GM21786 (cell line): ENCODE measurements at regions not wholly inside any gene's neighbourhood (a gene's known extent, or its start where the extent isn't known, plus 50 kb on each side); places are given as distances from the start of the nearest gene placed in this dataset.
A peak's percentile ranks its signal among the peaks of the same experiment; 100 is the strongest.

Source experiments
- ATAC-seq: cut with Tn5 transposase; IDR thresholded peaks from one replicate; pipeline ENCODE4 v1.9.1; 2021; ENCODE audit not compliant: unreplicated experiment

GRCh38 chr4:123092586-123092985, 170.2 kb upstream of the NUDT6 start:
- no peak for ATAC-seq

GRCh38 chr4:123093236-123093635, 170.8 kb upstream of the NUDT6 start:
- no peak for ATAC-seq

GRCh38 chr4:123096038-123096437, 173.6 kb upstream of the NUDT6 start:
- ATAC-seq, result no peak

GRCh38 chr4:123102897-123103471, 180.6 kb upstream of the NUDT6 start:
- ATAC-seq, result peak; percentile 76

- ATAC-seq, result no peak
Observed at GRCh38 chr4:123104310-123105025, 182.1 kb upstream of the NUDT6 start.

DNA sequence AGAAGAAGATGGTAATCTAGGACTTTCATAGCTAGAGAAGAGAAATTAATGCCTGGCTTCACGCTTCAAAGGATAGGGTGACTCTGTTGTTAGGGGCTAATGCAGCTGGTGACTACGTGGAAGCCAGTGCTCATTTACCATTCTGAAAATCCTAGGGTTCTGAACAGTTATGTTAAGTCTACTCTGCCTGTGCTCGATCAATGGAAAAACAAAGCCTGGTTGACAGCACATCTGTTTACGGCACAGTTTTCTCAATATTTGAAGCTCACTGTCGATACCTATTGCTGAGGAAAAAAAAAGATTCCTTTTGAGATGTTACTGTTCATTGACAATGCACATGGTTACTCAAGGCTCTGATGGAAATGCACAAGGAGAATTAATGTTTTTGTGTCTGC, 182.6 kb upstream of the NUDT6 start:
- ATAC-seq, result no peak

- ATAC-seq, result no peak
Observed at GRCh38 chr4:123106747-123107146, 184.3 kb upstream of the NUDT6 start.

GRCh38 chr4:123107444-123108252, 185.3 kb upstream of the NUDT6 start:
- no peak for ATAC-seq

DNA sequence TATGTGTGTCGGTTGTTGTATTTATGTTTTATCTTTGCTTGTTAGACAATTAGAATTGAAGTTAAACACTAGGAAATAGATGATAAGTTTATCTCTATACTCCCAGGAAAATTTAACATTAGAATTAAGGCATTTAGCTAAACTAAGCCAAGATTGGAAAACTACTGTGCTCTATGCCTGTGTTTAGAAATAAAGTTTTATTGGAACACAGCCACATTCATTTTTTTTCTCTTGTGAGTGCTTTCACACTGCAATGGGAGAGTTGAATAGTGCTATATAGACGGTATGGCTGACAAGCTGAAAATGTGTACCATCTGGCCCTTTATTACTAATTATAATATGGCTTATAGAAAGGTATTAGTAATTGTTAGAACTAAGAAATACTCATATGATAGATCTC, 186.7 kb upstream of the NUDT6 start:
- ATAC-seq, result no peak

DNA sequence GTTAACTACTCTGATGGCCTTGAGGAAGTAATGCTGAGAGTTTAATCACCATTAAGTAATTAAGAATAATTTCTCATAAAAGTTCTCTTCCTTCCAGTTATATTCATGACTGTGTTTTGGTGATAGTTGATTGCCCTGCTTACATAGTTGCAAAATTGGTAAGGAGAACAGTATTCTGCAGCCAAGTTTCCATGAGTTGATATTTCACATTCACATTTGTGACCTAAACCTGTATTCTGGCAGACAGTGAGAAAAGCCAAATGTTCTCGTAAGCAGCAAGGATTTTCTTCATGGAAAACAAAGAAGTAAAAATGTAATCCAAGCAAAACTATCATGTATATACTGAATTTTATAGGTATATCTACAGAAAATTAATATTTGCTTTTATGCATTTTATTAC, 187.8 kb upstream of the NUDT6 start:
- ATAC-seq, result no peak

- ATAC-seq, result no peak
Observed at GRCh38 chr4:123110685-123111084, 188.3 kb upstream of the NUDT6 start.

DNA sequence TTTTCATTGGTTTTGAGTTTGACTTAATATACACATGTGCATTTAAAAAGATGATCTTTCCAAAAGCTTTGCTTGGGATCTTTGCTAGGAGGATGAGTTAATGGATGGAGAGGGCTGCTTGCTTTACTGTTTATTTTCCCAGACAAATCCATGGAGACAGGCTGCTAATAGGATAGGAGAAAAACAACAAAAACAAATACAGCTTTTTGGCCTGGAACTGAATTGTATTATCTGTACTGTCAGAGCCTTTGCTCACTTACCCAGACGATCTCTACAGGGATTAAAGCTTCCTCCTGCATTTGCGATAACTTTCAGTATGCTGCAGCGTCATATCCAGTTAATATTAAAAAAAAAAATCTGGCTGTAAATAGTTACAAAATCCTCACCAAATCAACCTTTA, 190.8 kb upstream of the NUDT6 start:
- no peak for ATAC-seq

- no peak for ATAC-seq
Observed at GRCh38 chr4:123114084-123114914, 191.9 kb upstream of the NUDT6 start.

DNA sequence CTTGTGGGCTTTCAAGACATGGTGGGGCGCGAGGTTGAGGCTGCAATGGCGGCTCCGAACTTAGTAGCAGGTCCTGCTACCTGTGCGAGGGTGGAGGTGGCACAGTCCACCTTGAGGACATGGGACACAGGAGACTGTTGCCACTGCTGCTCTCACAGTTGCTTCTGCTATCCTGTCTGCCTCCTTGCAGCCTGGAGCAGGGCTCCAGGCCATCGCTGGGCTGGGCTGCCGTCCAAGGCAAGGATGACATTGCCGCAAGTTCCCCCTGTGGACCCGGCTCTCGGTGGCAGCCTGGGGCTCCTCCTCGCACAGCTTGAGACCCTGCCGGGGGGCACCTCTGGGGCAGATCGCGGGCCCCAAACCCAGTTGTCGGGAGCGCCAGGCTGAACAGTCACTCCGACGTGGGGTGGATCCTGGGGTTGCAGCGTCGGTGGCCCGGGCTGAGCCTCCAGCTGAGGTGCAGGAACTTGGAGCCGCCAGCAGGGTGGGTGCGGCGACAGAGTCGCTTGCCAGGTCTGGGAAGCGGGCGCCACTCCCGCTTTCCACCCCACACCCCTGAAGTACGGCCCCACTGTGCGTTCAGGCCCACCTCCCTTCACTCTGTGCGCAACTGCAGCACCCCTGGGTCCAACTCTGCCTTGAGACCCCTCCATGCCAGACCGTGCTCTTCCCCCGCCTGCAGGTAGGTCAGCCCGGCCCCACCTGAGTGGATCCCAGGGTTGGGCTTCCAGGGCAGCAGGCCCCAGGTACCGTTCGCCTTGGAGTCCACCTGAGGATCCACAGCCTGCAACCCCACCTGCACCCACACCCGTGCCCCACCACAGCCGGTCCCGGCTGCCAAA, 192.7 kb upstream of the NUDT6 start:
- no peak for ATAC-seq

DNA sequence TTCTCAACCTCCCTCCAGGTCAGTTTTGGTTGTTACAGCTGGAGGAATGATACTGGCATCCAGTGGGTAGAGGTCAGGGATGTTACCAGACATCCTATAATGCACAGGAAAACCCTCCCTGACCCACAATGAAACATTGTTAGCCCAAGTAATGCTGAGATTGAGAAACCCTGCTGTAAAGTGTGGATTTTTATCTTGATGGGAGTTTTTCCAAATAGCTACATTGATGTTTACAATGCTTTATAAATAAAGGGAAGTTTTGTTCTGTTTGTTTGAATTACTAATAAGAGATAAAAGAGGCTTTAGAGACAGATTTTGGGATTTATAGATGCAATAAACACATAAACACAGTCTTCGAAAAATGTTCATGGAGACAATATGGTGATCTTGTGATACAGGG, 194.0 kb upstream of the NUDT6 start:
- no peak for ATAC-seq

- no peak for ATAC-seq
Observed at GRCh38 chr4:123120473-123120872, 198.1 kb upstream of the NUDT6 start.

DNA sequence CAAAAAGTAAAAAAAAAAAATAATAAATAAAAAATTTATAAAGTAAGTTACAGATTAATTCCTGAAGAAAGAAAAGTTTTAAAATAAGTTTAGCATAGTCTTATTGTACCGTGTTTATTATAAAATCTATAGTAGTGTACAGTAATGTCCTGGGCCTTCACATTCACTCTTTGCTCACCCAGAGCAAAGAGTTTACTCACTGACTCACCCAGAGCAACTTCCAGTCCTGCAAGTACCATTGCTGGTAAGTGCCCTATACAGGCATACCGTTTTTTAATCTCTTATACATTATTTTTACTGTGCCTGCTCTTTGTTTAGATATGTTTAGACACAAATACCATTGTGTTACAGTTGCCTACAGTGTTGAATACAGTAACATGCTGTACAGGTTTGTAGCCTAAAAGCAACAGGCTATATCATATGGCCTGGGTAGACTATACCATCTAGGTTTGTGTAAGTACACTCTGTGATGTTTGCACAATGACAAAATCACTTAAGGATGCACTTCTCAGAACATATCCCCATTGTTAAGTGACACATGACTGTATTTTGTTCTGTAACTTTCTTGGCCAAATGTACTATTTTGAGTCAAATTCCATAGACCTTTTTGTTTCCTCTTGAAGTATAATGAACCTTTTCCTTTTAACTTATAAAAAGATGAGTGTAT, 199.0 kb upstream of the NUDT6 start:
- ATAC-seq, result no peak

GRCh38 chr4:123125477-123125876, 203.1 kb upstream of the NUDT6 start:
- ATAC-seq, result no peak

DNA sequence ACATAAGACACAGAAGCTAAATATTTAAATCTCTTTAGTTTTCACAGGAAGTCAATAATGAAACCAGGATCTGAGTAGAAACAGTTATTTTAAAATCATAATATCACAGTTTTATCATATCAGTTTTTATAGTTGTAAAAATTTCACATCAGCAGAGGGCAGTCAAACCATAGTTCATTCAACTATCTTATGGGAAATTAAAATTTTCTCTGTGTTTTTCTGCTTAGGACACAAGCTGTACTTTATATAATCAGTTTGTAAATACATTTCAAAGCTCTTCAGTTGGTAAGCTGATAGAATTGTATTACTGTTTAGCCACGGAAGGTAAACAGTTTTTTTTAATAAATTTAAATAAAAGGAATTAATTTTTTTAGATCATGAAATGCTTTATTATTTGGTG, 204.8 kb upstream of the NUDT6 start:
- no peak for ATAC-seq

- ATAC-seq, result no peak
Observed at GRCh38 chr4:123127875-123128274, 205.5 kb upstream of the NUDT6 start.
